COLO668 (cell line): ENCODE measurements at regions not wholly inside any gene's neighbourhood (a gene's known extent, or its start where the extent isn't known, plus 50 kb on each side); places are given as distances from the start of the nearest gene placed in this dataset.

Experiments
- DNase-seq: peaks from one replicate; lab custom pipeline; 2025; ENCODE audit not compliant: unreplicated experiment; lab: John Stamatoyannopoulos, UW

- DNase-seq: no peak
Observed at GRCh38 chr4:141576585-141577110, 59.7 kb upstream of the IL15 start.

GRCh38 chr4:141578451-141578850, 57.9 kb upstream of the IL15 start:
- no peak for DNase-seq

GRCh38 chr4:141580523-141580922, 55.9 kb upstream of the IL15 start:
- DNase-seq: no peak
